Ishikawa (cell line): ENCODE measurements at regions not wholly inside any gene's neighbourhood (a gene's known extent, or its start where the extent isn't known, plus 50 kb on each side); places are given as distances from the start of the nearest gene placed in this dataset.

Experiments used
- CEBPB ChIP-seq: IDR thresholded peaks from 2 replicates; pipeline ENCODE4 v1.6.1; 2012
- CREB1 ChIP-seq: IDR thresholded peaks from 2 replicates; pipeline ENCODE4 v1.6.1; 2012; ENCODE audit warnings: low read depth
- EGR1 ChIP-seq: IDR thresholded peaks from 2 replicates; pipeline ENCODE4 v1.6.1; 2012
- EP300 ChIP-seq: IDR thresholded peaks from 2 replicates; pipeline ENCODE4 v1.6.1; 2012; ENCODE audit warnings: borderline replicate concordance
- FOXM1 ChIP-seq: IDR thresholded peaks from 2 replicates; pipeline ENCODE4 v1.6.1; 2012; ENCODE audit warnings: low read depth, borderline replicate concordance
- MAX ChIP-seq: IDR thresholded peaks from 2 replicates; pipeline ENCODE4 v1.6.1; 2012
- NFIC ChIP-seq: IDR thresholded peaks from 2 replicates; pipeline ENCODE4 v1.6.1; 2012
- RAD21 ChIP-seq: IDR thresholded peaks from 2 replicates; pipeline ENCODE4 v1.6.1; 2012; ENCODE audit warnings: low read depth
- REST ChIP-seq: IDR thresholded peaks from 2 replicates; pipeline ENCODE4 v1.6.1; 2012; ENCODE audit warnings: low read depth, mild to moderate bottlenecking
- TAF1 ChIP-seq: IDR thresholded peaks from 2 replicates; pipeline ENCODE4 v1.6.1; 2012; ENCODE audit warnings: low read depth, mild to moderate bottlenecking
- TCF12 ChIP-seq: IDR thresholded peaks from 2 replicates; pipeline ENCODE4 v1.6.1; 2012; ENCODE audit warnings: low read depth
- TEAD4 ChIP-seq: IDR thresholded peaks from 2 replicates; pipeline ENCODE4 v1.6.1; 2012
- USF1 ChIP-seq: IDR thresholded peaks from 2 replicates; pipeline ENCODE4 v1.6.1; 2012
- YY1 ChIP-seq: IDR thresholded peaks from 2 replicates; pipeline ENCODE4 v1.6.1; 2012; ENCODE audit warnings: low read depth
- ZBTB7A ChIP-seq: IDR thresholded peaks from 2 replicates; pipeline ENCODE4 v1.6.1; 2012; ENCODE audit warnings: low read depth

GRCh38 chr14:49951691-49952345 is 58.9 kb downstream of the ARF6 start:
- TF ChIP-seq USF1 (no peak), NFIC (no peak)

GRCh38 chr14:49953196-49953595 is 60.3 kb downstream of the ARF6 start:
- no peak for TF ChIP-seq YY1

GRCh38 chr14:49954171-49954631 is 61.3 kb downstream of the ARF6 start:
- TF ChIP-seq ZBTB7A (no peak), CEBPB (no peak), NFIC (no peak), RAD21 (no peak), USF1 (no peak), TAF1 (no peak), EGR1 (no peak), TCF12 (no peak), MAX (no peak), FOXM1 (no peak), EP300 (no peak), TEAD4 (no peak), REST (no peak), YY1 (no peak)

- no peak for TF ChIP-seq EGR1
- peak; percentile 65; the same call in 1 of the 2 replicates for TF ChIP-seq MAX
Observed at GRCh38 chr14:49955024-49955423, 62.1 kb downstream of the ARF6 start.

- TF ChIP-seq USF1 = no peak
- TF ChIP-seq TEAD4 = no peak
- TF ChIP-seq EGR1 = no peak
- TF ChIP-seq RAD21 = no peak
- no peak for TF ChIP-seq MAX
- TF ChIP-seq ZBTB7A = no peak
- no peak for TF ChIP-seq CEBPB
- TF ChIP-seq TAF1 = no peak
- no peak for TF ChIP-seq NFIC
Observed at GRCh38 chr14:49957089-49957852, 64.4 kb downstream of the ARF6 start.

- TF ChIP-seq REST (no peak), ZBTB7A (no peak), NFIC (no peak), EP300 (peak; percentile 79), YY1 (no peak), CEBPB (no peak), CREB1 (no peak), RAD21 (peak; percentile 17; the same call in 1 of the 2 replicates), TAF1 (no peak), EGR1 (0 out of 2 replicates have a peak, but pooled peaks have one; percentile 10), TEAD4 (peak; percentile 45; the same call in 1 of the 2 replicates), USF1 (no peak), FOXM1 (no peak; the same call in 1 of the 2 replicates), MAX (peak; percentile 37; the same call in 1 of the 2 replicates), TCF12 (peak; percentile 86)
Observed at GRCh38 chr14:49959822-49960408, 67.0 kb downstream of the ARF6 start.
